A549 (cell line): ENCODE measurements at regions not wholly inside any gene's neighbourhood (a gene's known extent, or its start where the extent isn't known, plus 50 kb on each side); places are given as distances from the start of the nearest gene placed in this dataset.

Experiments
- ATAC-seq, 2 experiments: fragments of 200-7000 bp in 1 of 2; fragments of >200 bp in 1 of 2; cut with Nextera tagmentation in 1 of 2; cut with Tn5 transposase in 1 of 2; 3 replicates each; pipeline versions ENCODE4 v1.8.0 to v1.9.1; 2018 to 2020; ENCODE audit warnings: mild to moderate bottlenecking in 1 of 2, moderate library complexity in 1 of 2
- CTCF ChIA-PET: fragments of 300-600 bp; sonication (Branson Sonifier 250); formaldehyde crosslinking; extraction: SDS; loops from one replicate; lab custom pipeline; 2021; ENCODE audit warnings: antibody characterized with exemption, inconsistent platforms; lab: Yijun Ruan, JAX
- POLR2A ChIA-PET: fragments of 350-600 bp; formaldehyde crosslinking; extraction: SDS; loops from one replicate; lab custom pipeline; 2021; ENCODE audit warnings: antibody characterized with exemption, inconsistent platforms; lab: Yijun Ruan, JAX
- DNase-seq, 2 experiments: peaks; one replicate each; pipeline versions ENCODE4 v3.0.0 to v3.0.0-alpha.2; 2011 to 2016; ENCODE audit warnings: low read depth in 1 of 2, low spot score in 1 of 2
- FAIRE-seq: peaks from 2 replicates; lab custom pipeline; 2011; peaks lifted over from hg19 to GRCh38; lab: Jason Lieb, UNC
- H3K27ac ChIP-seq, 2 experiments: fragments of >200 bp; sonication (Bioruptor Twin); formaldehyde crosslinking; 3 replicates each; pipeline ENCODE4 v1.5.1; 2016 to 2017
- H3K4me1 ChIP-seq: fragments of >200 bp; sonication (Bioruptor Twin); formaldehyde crosslinking; 3 replicates; pipeline ENCODE4 v1.6.1; 2016
- H3K4me2 ChIP-seq: fragments of >200 bp; sonication (Bioruptor Twin); formaldehyde crosslinking; 3 replicates; pipeline ENCODE4 v1.6.1; 2016
- H3K4me3 ChIP-seq: fragments of >200 bp; sonication (Bioruptor Twin); formaldehyde crosslinking; 3 replicates; pipeline ENCODE4 v1.5.1; 2016
- H3K9me3 ChIP-seq: fragments of >200 bp; sonication (Bioruptor Twin); formaldehyde crosslinking; 3 replicates; pipeline ENCODE4 v1.6.1; 2016
- ATOH8 ChIP-seq: fragments of 250-450 bp; sonication (Bioruptor Pico); IDR thresholded peaks from 2 replicates; pipeline ENCODE4 v1.5.0; 2020; ENCODE audit warnings: low read depth, mild to moderate bottlenecking, moderate library complexity
- BCL3 ChIP-seq: fragments of >200 bp; sonication (Bioruptor Twin); formaldehyde crosslinking; IDR thresholded peaks from 3 replicates; pipeline ENCODE4 v1.6.1; 2016
- BHLHE40 ChIP-seq: IDR thresholded peaks from 2 replicates; pipeline ENCODE4 v1.6.1; 2012; ENCODE audit warnings: low read depth, low read length, inconsistent platforms
- CBX8 ChIP-seq: fragments of 200-600 bp; sonication (generic); IDR thresholded peaks from 2 replicates; pipeline ENCODE4 v1.6.1; 2016
- CHD4 ChIP-seq: fragments of 200-600 bp; sonication (generic); IDR thresholded peaks from 2 replicates; pipeline ENCODE4 v1.6.1; 2016; ENCODE audit warnings: antibody characterized with exemption, mild to moderate bottlenecking, borderline replicate concordance
- ESRRA ChIP-seq: fragments of 150-350 bp; IDR thresholded peaks from 2 replicates; pipeline ENCODE4 v1.6.1; 2014; ENCODE audit warnings: mild to moderate bottlenecking, low read length, borderline replicate concordance
- FOSL2 ChIP-seq, 2 experiments: fragments of 450-650 bp in 1 of 2; fragments of >200 bp in 1 of 2; sonication (Bioruptor Twin) in 1 of 2; formaldehyde crosslinking; IDR thresholded peaks; 2 replicates each; pipeline versions ENCODE4 v1.5.0 to v1.6.1; 2016 to 2020; ENCODE audit warnings: mild to moderate bottlenecking in 1 of 2, moderate library complexity in 1 of 2
- HDAC2 ChIP-seq: fragments of 200-600 bp; sonication (generic); IDR thresholded peaks from 2 replicates; pipeline ENCODE4 v1.6.1; 2016
- HOXB5 ChIP-seq: fragments of 250-450 bp; sonication (Bioruptor Pico); IDR thresholded peaks from 2 replicates; pipeline ENCODE4 v1.5.0; 2020; ENCODE audit warnings: mild to moderate bottlenecking, moderate library complexity
- JUN ChIP-seq, 2 experiments: fragments of >200 bp; sonication (Bioruptor Twin); formaldehyde crosslinking; IDR thresholded peaks; 2 replicates in 1 of 2; 3 replicates in 1 of 2; pipeline ENCODE4 v1.6.1; 2016 to 2017
- JUNB ChIP-seq: fragments of >200 bp; sonication (Bioruptor Twin); formaldehyde crosslinking; IDR thresholded peaks from 2 replicates; pipeline ENCODE4 v1.6.1; 2016
- KDM1A ChIP-seq: fragments of 200-600 bp; sonication (generic); IDR thresholded peaks from 2 replicates; pipeline ENCODE4 v1.6.1; 2016; ENCODE audit warnings: low read depth, mild to moderate bottlenecking
- NFE2L2 ChIP-seq: fragments of 150-350 bp; conservative IDR thresholded peaks from 2 replicates; pipeline ENCODE4 v1.6.1; 2014; ENCODE audit warnings: low read length
- NPAS2 ChIP-seq: fragments of 250-450 bp; sonication (Bioruptor Pico); IDR thresholded peaks from 2 replicates; pipeline ENCODE4 v1.8.0; 2022; ENCODE audit warnings: mild to moderate bottlenecking, moderate library complexity, borderline replicate concordance
- PBX3 ChIP-seq: IDR thresholded peaks from 2 replicates; pipeline ENCODE4 v1.6.1; 2012
- PHF8 ChIP-seq: fragments of 200-600 bp; sonication (generic); IDR thresholded peaks from 2 replicates; pipeline ENCODE4 v1.6.1; 2016; ENCODE audit warnings: low read depth, mild to moderate bottlenecking, antibody characterized with exemption, moderate library complexity, borderline replicate concordance
- REST ChIP-seq: fragments of 200-600 bp; sonication (generic); IDR thresholded peaks from 2 replicates; pipeline ENCODE4 v1.6.1; 2016; ENCODE audit warnings: antibody characterized with exemption, mild to moderate bottlenecking, moderate library complexity
- RFX5 ChIP-seq: fragments of 450-650 bp; IDR thresholded peaks from 2 replicates; pipeline ENCODE4 v1.7.1; 2014; ENCODE audit warnings: antibody characterized with exemption, mild to moderate bottlenecking, moderate library complexity
- SMC3 ChIP-seq: fragments of >200 bp; sonication (Bioruptor Twin); formaldehyde crosslinking; IDR thresholded peaks from 3 replicates; pipeline ENCODE4 v1.6.1; 2018; ENCODE audit warnings: inconsistent platforms
- ZFP36 ChIP-seq: fragments of 450-650 bp; IDR thresholded peaks from 2 replicates; pipeline ENCODE4 v1.6.1; 2014; ENCODE audit warnings: borderline replicate concordance; ENCODE audit not compliant: partially characterized antibody
- WGBS: methylation state at CpG from one replicate; pipeline ENCODE4 v1.1.6; 2017; ENCODE audit errors: missing lambda C conversion rate; 5-methylcytosine and 5-hydroxymethylcytosine counted together

- TF ChIP-seq PBX3: no peak
- no peak for TF ChIP-seq PHF8
- TF ChIP-seq FOSL2 (IDR thresholded peaks at IDR 0.05): no peak
- TF ChIP-seq FOSL2 (CRISPR knock-in tag; IDR thresholded peaks at IDR 0.05): no peak
- TF ChIP-seq CBX8: no peak
- TF ChIP-seq CHD4: no peak
- TF ChIP-seq HDAC2: no peak
- Histone ChIP-seq H3K4me1 (no peaks in the 10 kb centered on the region), H3K27ac (no peak overlapping the region), H3K9me3 (no peaks in the 10 kb centered on the region), H3K4me2 (no peak overlapping the region), H3K4me3 (no peak overlapping the region)
- POLR2A ChIA-PET: no interaction called here
- DNase-seq (no peak), FAIRE-seq (no peak), ATAC-seq (no peak)
- WGBS: 0% methylated on average over 5 of the region's 5 CpGs
- CTCF ChIA-PET: interaction anchor here (0.6 kb wide), 1 partner anchor 445 kb away, joined by 3 read pairs; no protein-coding TSS in a partner anchor
These were observed 529.9 kb upstream of the DPP6 start for GRCh38 chr7:153522261-153522660.

- POLR2A ChIA-PET: no interaction called here
- WGBS: 4% methylated on average over 16 of the region's 16 CpGs
- H3K27ac ChIP-seq: no peak overlapping the region
- H3K4me1 ChIP-seq: no peaks in the 10 kb centered on the region
- H3K4me3 ChIP-seq: no peak overlapping the region
- TF ChIP-seq NPAS2 (CRISPR knock-in tag) (no peak), RFX5 (no peak), NFE2L2 (no peak), ATOH8 (no peak), REST (no peak), JUNB (no peak), SMC3 (no peak), JUN (IDR thresholded peaks at IDR 0.05) (no peak), ESRRA (no peak), HOXB5 (no peak), BHLHE40 (no peak), PHF8 (no peak), ZFP36 (no peak), KDM1A (no peak), BCL3 (no peak)
- FAIRE-seq (no peak), ATAC-seq (no peak), DNase-seq (no peak)
- H3K9me3 ChIP-seq: no peaks in the 10 kb centered on the region
- CTCF ChIA-PET: no interaction called here
- H3K4me2 ChIP-seq: no peak overlapping the region
These were observed 528.7 kb upstream of the DPP6 start for GRCh38 chr7:153523320-153524015.
